Activated CD8-positive, alpha-beta memory T cell treated with anti-CD3 and anti-CD28 coated beads, Interleukin-2, amount 50 U/mL, for 24 hours (primary cell): ENCODE measurements at regions not wholly inside any gene's neighbourhood (a gene's known extent, or its start where the extent isn't known, plus 50 kb on each side); places are given as distances from the start of the nearest gene placed in this dataset.

Experiments
- DNase-seq: peaks from one replicate; pipeline ENCODE4 v3.0.0-alpha.2; 2020; ENCODE audit errors: extremely low read depth

- no peak for DNase-seq
Measured at GRCh38 chr11:69970785-69971535, 107.2 kb upstream of the ANO1 start.

DNA sequence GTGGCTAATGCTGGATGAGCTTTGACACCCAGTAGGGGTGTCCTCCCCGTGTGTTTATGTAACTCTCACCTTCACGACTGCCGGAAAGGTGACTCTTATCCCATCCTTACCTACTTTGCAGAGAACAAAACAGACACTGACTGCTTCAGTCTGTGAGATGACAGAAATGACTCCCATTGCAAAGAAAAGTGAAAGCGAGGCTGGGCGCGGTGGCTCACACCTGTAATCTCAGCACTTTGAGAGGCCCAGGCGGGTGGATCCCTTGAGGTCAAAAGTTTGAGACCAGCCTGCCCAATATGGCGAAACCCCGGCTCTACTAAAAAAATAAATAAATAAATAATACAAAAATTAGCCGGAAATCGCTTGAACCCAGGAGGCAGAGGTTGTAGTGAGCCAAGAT, 106.4 kb upstream of the ANO1 start:
- DNase-seq = no peak

DNA sequence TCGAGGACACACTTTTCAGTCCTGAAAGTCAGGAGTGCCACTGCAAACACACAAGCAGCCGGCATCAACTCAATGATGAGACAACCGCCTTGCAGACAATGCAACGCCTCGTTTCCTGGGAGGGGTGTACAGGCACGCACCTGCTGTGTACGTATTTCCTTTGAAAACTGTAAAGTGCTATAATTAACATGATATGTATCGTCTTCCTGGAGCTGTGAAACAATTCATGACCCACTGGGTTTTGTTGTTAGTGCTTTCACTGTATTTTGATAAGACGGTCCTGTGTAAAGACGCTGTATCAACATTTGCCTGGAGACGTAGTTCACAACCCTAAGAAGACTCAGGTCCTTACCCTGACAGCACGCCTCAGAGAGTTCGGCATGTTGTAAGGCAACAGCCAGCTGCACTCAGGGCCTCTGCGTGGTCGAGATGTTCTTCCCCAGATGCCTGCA, 105.7 kb upstream of the ANO1 start:
- DNase-seq = no peak

GRCh38 chr11:69974528-69974927, 103.6 kb upstream of the ANO1 start:
- no peak for DNase-seq

- no peak for DNase-seq
Measured at GRCh38 chr11:69975822-69976221, 102.3 kb upstream of the ANO1 start.

DNA sequence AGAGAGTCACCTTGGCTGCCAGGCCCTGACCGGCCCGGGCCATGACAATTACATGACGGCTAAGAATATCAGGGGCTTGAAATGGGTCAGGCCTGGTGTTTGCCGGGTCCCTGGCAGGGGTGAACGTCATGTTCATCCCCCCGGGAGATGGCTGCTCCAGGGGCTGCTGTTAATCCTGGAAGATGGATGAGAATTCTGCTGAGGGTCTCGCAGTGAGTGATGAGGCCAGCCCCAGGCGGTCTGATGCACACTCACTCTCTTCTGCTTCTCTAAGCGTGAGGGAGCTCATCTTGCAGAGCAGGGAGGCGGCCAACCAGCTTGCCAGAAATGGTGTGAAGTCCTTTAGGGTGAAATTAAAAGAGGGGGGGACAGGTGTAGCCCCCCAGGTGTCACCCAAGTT, 101.3 kb upstream of the ANO1 start:
- DNase-seq = no peak

DNA sequence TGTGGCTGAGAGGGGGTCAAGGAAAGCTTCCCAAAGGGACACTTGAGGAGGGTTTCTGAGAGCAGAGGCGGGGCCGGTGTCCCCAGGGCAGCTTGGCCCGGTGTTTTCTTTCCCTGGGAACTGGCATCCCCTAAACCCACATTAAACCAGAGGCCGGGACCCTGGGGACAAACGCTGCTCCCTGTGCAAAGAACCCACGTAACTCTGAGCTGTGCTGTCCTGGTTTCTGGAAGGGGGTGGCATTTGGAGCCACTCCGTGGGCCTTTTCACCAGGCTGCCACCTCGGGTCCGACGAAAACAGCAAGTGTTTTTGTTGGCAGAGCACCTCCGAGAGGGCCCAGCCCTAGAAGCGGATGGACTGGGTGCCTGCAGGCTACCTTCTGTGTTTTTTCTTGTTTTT, 100.2 kb upstream of the ANO1 start:
- no peak for DNase-seq

GRCh38 chr11:69978841-69979614, 99.1 kb upstream of the ANO1 start:
- no peak for DNase-seq

DNA sequence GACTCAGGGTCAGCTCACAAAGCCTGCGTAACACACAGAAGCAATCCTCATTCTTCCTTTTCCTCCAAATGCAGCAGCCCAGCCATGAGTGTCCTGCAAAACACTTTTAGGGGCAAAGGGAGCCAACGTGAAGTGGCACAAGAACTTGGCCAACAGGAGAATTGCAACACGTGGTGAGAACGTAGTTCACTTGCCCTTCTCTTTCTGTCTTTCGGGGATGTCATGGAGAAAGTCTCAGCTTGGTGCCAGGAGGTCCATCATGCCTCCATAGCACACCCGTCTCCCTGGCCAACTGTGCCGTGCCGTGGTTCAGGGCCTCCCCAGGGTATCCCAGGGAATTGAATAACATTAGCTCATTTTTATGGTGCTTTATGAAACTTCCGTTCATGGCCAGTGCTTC, 98.5 kb upstream of the ANO1 start:
- no peak for DNase-seq

DNA sequence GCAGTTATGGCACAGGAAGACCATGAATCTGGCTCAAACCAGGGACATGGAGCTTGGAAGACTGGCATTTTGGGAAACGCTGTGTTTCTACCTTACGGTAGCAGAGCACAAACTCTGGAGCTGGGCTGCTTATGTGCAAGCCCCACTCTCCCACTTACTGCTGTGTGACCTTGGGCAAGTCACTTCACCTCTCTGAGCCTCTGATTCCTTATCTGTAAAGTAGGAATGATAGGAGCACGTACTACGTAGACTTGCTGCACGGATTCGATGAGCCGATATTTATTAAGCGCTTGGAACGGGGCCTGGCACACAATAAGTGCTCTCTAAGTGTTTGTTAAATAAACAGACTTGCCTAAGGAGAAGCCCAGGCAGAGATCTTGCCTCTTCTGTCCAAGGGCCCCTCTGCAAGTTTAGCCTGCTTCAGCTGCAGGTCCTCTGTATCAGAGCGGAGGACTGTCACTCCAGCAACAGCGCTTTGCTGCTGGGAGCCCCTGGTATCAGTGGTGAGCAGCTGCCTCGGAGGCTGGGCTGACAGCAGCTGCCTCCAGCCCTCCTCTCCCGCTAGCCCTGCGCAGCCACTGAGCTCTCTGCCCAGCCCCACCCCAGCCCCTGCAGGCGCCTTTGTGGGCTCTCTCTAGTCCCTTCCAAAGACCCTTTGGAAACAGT, 96.9 kb upstream of the ANO1 start:
- no peak for DNase-seq

DNA sequence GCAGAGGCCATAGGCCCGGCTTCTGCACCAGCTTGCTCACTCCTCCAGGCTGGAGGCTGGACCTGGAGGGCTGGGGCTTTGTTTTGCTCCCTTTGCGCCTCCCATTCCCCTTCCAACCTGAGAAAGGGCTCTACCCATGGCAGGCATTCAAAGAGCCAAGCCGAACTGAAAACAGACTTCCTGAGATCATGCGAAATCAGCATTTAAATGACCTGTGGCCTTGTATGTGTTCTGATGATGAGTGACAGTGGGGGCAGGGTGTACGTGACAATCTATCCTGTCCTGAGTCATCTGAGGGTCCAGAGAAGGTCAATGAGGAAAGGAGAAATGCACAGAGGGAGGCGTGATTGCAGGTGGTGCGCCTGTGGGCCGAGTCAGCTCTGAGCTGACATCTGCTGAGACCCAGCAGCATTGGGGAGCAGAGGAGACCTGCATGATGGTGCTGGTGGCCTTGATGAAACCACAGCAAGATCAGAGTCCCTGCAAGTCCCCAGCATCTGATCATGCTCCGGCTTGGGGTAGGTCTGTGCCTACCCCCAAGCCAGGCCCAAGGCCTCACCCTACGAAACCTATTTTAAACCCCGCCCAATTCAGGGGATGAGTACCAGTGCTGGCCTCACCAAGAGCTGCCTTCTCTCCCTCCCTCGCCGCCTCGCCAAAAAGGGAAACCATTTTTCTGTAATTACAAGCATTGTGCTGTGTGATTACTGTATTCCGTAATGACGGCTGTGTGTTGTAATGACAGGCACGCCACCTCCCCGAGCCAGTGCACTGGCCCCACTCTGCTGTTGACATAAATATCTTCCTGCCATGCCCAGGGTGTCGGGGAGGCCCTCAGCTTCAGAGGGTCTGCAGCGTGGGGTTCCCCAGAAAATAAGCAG, 95.2 kb upstream of the ANO1 start:
- no peak for DNase-seq

GRCh38 chr11:69983571-69983877, 94.6 kb upstream of the ANO1 start:
- no peak for DNase-seq

DNA sequence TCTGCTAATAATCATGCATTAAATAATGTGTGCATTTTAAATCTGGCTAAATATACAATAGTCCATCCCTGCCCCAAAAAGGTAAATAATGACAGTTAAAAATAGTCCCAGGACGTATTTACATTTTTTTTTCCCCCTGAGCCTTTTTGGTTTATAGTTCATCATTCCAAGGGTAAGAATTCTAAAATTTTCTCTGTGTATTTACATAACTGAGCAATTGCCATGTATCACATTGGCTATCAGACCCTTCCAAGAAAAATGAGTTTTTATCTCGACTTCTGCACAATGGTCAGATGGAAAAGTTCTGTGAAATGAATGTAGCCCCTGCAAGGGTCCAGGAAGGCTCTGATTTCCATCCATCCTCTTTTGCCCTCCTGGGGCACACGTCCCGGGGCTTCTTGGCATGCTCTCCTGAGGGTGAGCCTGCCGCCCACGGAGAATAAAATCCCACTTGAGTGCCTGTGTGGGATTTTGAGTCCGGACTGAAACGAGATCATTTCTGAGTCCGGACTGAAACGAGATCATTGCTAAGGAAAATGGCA, 94.1 kb upstream of the ANO1 start:
- no peak for DNase-seq

DNA sequence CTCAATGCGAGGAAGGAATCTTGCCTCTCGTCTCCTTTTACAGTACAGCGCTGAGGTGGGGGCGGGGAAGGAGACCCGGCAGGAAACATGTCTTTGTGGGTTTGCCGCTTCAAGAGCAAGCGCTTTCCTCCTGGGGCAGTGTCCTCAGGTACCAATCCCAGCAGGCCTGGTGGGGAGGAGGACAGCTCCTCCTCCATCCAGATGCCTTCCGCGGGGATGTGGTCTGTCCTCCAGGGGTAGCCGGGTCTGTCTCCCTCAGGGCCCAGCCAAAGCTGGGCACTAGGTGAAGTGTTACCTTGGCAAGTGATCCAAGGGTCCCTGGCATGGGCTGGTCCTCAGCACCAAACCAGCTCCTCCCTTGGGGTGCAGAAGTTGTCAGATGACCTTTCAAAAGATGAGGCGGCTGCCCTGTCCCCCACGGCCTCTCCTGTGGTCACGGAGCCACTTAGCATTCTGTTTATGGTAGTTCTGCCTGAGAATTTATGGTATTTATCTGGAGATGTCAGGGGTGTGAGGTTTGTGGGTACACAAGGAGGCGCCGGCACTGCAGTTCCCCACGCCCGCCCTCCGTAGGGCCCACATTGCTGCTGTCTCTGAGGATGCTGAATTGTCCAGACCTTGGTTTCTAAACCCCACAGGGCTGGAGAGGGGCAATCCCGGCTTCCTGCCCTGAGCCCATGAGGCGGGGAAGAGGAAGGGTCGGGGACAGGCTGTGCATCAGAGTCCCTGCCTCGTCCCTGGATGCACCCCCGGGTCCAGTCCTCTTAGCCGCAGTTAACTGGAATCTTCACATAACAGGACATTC, 93.5 kb upstream of the ANO1 start:
- DNase-seq = no peak

GRCh38 chr11:69985331-69985640, 92.8 kb upstream of the ANO1 start:
- no peak for DNase-seq

GRCh38 chr11:69985641-69986439, 92.3 kb upstream of the ANO1 start:
- DNase-seq = no peak

GRCh38 chr11:69986440-69986787, 91.7 kb upstream of the ANO1 start:
- no peak for DNase-seq

GRCh38 chr11:69986830-69987229, 91.3 kb upstream of the ANO1 start:
- no peak for DNase-seq

DNA sequence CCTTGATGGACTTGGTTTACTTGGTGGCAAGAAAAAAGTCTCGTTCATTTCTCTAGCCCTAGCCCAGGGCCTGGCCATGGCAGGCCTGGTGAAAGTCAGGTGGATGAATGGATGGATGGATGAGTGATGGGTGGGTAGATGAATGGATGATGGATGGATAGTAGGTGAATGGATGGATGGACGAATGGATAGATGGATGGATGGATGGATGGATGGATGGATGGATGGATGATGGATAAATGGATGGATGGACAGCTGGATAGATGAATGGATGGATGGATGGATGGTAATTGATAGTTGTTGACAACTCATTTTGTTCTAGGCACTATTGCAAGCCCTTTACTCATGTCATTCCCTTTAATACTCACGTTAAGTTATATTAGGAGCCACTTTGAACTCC, 86.1 kb upstream of the ANO1 start:
- no peak for DNase-seq

- DNase-seq = no peak
Measured at GRCh38 chr11:69992943-69993694, 85.0 kb upstream of the ANO1 start.
